Panc1 (cell line): ENCODE measurements at regions not wholly inside any gene's neighbourhood (a gene's known extent, or its start where the extent isn't known, plus 50 kb on each side); places are given as distances from the start of the nearest gene placed in this dataset.

ENCODE experiments used
- ATAC-seq: fragments of 200-7000 bp; cut with Tn5 transposase; 2 replicates; pipeline ENCODE4 v1.9.1; 2020; ENCODE audit warnings: mild to moderate bottlenecking, moderate library complexity
- BruUV-seq: library from RNA; stranded (reverse); fragments of 400-500 nt; replicated peaks from 2 replicates; lab custom pipeline; 2021; lab: Mats Ljungman, UMichigan
- CTCF ChIA-PET: fragments of 300-600 bp; sonication (Branson Sonifier 250); formaldehyde crosslinking; loops from one replicate; lab custom pipeline; 2022; ENCODE audit warnings: antibody characterized with exemption; lab: Charles Lee
- POLR2A ChIA-PET: fragments of 300-600 bp; sonication (Branson Sonifier 250); formaldehyde crosslinking; loops from one replicate; lab custom pipeline; 2022; ENCODE audit warnings: antibody characterized with exemption; lab: Charles Lee
- DNase-seq: peaks from one replicate; pipeline ENCODE4 v3.0.0-alpha.2; 2010; ENCODE audit warnings: low read depth, low spot score
- H3K27ac ChIP-seq: 2 replicates; pipeline ENCODE4 v1.5.1; 2011; ENCODE audit warnings: mild to moderate bottlenecking, low read length, inconsistent platforms
- H3K27me3 ChIP-seq: fragments of 200-500 bp; sonication (Bioruptor generic); 2 replicates; pipeline ENCODE4 v1.6.0; 2014; ENCODE audit warnings: low read length, inconsistent platforms; ENCODE audit not compliant: control insufficient read depth, insufficient read depth
- H3K36me3 ChIP-seq: fragments of 200-500 bp; sonication (Bioruptor generic); 2 replicates; pipeline ENCODE4 v1.5.1; 2014; ENCODE audit warnings: inconsistent platforms, mild to moderate bottlenecking, low read length, moderate library complexity; ENCODE audit not compliant: control insufficient read depth, insufficient read depth
- H3K4me1 ChIP-seq: 2 replicates; pipeline ENCODE4 v1.5.1; 2011; ENCODE audit warnings: inconsistent platforms, mild to moderate bottlenecking, low read length, moderate library complexity; ENCODE audit not compliant: control insufficient read depth, insufficient read depth
- H3K4me3 ChIP-seq, 2 experiments: 2 replicates each; pipeline ENCODE4 v1.5.1; 2011 to 2012; ENCODE audit warnings: low read depth in 2 of 2, low read length in 2 of 2, mild to moderate bottlenecking in 2 of 2, inconsistent platforms in 1 of 2, moderate library complexity in 1 of 2
- H3K9me3 ChIP-seq: fragments of 200-500 bp; sonication (Bioruptor generic); 2 replicates; pipeline ENCODE4 v1.5.1; 2014; ENCODE audit warnings: low read depth, mild to moderate bottlenecking, inconsistent platforms, low read length, moderate library complexity; ENCODE audit not compliant: control insufficient read depth, insufficient read depth
- POLR2AphosphoS5 ChIP-seq: IDR thresholded peaks from 2 replicates; pipeline ENCODE4 v1.6.1; 2012; ENCODE audit warnings: mild to moderate bottlenecking, low read depth, low read length, moderate library complexity
- SIN3A ChIP-seq: IDR thresholded peaks from 2 replicates; pipeline ENCODE4 v1.6.1; 2012; ENCODE audit warnings: low read depth, mild to moderate bottlenecking, low read length, moderate library complexity, borderline replicate concordance; ENCODE audit not compliant: insufficient read depth
- TCF7L2 ChIP-seq: IDR thresholded peaks from 2 replicates; pipeline ENCODE4 v1.6.1; 2011; ENCODE audit warnings: mild to moderate bottlenecking, low read depth, low read length, inconsistent platforms
- in situ Hi-C: cut with HindIII; loops from 2 replicates; pipeline ENCODE4 v1.10.0; 2016; ENCODE audit warnings: low sequenced_read_pairs, low pct_unique_long_range_greater_than_20kb
- intact Hi-C: fragments of 100-400 bp; cut with micrococcal nuclease; formaldehyde crosslinking; loops from one replicate; pipeline ENCODE4 v1.10.0; 2022; ENCODE audit not compliant: unreplicated experiment
- TF ChIP-seq, protein P1 (sequence below): fragments of 450-650 bp; IDR thresholded peaks from 2 replicates; pipeline ENCODE4 v1.5.1; 2017; ENCODE audit warnings: mild to moderate bottlenecking
- TF ChIP-seq, protein P2 (sequence below), 2 experiments: IDR thresholded peaks; 2 replicates each; pipeline ENCODE4 v1.6.1; 2011 to 2012; ENCODE audit warnings: low read depth in 2 of 2, control low read depth in 1 of 2, low read length in 1 of 2, mild to moderate bottlenecking in 1 of 2, moderate library complexity in 1 of 2; ENCODE audit not compliant: insufficient read depth in 1 of 2

- Histone ChIP-seq H3K27ac (no peak overlapping the region), H3K36me3 (no peaks in the 10 kb centered on the region), H3K4me1 (no peaks in the 10 kb centered on the region), H3K4me3 (no peak overlapping the region), H3K9me3 (no peaks in the 10 kb centered on the region), H3K27me3 (peaks cover 18% of the 10 kb centered on the region; the same call in 1 of the 2 replicates)
- intact Hi-C loops (no loop called here), in situ Hi-C loops (no loop called here)
- CTCF ChIA-PET: no interaction called here
- TF ChIP-seq, protein P1, sequence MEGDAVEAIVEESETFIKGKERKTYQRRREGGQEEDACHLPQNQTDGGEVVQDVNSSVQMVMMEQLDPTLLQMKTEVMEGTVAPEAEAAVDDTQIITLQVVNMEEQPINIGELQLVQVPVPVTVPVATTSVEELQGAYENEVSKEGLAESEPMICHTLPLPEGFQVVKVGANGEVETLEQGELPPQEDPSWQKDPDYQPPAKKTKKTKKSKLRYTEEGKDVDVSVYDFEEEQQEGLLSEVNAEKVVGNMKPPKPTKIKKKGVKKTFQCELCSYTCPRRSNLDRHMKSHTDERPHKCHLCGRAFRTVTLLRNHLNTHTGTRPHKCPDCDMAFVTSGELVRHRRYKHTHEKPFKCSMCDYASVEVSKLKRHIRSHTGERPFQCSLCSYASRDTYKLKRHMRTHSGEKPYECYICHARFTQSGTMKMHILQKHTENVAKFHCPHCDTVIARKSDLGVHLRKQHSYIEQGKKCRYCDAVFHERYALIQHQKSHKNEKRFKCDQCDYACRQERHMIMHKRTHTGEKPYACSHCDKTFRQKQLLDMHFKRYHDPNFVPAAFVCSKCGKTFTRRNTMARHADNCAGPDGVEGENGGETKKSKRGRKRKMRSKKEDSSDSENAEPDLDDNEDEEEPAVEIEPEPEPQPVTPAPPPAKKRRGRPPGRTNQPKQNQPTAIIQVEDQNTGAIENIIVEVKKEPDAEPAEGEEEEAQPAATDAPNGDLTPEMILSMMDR: no peak
- TF ChIP-seq SIN3A: no peak
- TF ChIP-seq TCF7L2: no peak
- TF ChIP-seq POLR2AphosphoS5: no peak
- TF ChIP-seq, protein P2, sequence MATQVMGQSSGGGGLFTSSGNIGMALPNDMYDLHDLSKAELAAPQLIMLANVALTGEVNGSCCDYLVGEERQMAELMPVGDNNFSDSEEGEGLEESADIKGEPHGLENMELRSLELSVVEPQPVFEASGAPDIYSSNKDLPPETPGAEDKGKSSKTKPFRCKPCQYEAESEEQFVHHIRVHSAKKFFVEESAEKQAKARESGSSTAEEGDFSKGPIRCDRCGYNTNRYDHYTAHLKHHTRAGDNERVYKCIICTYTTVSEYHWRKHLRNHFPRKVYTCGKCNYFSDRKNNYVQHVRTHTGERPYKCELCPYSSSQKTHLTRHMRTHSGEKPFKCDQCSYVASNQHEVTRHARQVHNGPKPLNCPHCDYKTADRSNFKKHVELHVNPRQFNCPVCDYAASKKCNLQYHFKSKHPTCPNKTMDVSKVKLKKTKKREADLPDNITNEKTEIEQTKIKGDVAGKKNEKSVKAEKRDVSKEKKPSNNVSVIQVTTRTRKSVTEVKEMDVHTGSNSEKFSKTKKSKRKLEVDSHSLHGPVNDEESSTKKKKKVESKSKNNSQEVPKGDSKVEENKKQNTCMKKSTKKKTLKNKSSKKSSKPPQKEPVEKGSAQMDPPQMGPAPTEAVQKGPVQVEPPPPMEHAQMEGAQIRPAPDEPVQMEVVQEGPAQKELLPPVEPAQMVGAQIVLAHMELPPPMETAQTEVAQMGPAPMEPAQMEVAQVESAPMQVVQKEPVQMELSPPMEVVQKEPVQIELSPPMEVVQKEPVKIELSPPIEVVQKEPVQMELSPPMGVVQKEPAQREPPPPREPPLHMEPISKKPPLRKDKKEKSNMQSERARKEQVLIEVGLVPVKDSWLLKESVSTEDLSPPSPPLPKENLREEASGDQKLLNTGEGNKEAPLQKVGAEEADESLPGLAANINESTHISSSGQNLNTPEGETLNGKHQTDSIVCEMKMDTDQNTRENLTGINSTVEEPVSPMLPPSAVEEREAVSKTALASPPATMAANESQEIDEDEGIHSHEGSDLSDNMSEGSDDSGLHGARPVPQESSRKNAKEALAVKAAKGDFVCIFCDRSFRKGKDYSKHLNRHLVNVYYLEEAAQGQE (IDR thresholded peaks at IDR 0.05; ENCODE audit: insufficient read depth in 1 of 2, low read depth in 2 of 2, low read length in 1 of 2): no peak
- DNase-seq (no peak), ATAC-seq (no peak)
- POLR2A ChIA-PET: interaction anchor here (0.6 kb wide), 1 partner anchor 7 kb away, joined by 3 read pairs; no protein-coding TSS in a partner anchor
- no TSS peak for BruUV-seq
Observed at GRCh38 chr18:78421392-78421791, 558.2 kb upstream of the SALL3 start.

GRCh38 chr18:78422336-78422735, 557.3 kb upstream of the SALL3 start:
- TF ChIP-seq TCF7L2 (no peak), SIN3A (no peak), POLR2AphosphoS5 (no peak)
- TF ChIP-seq, protein P2 (IDR thresholded peaks at IDR 0.05; ENCODE audit: insufficient read depth in 1 of 2, low read depth in 2 of 2, low read length in 1 of 2): no peak
- TF ChIP-seq, protein P1: no peak
- Histone ChIP-seq H3K9me3 (no peaks in the 10 kb centered on the region), H3K27ac (no peak overlapping the region), H3K4me1 (no peaks in the 10 kb centered on the region), H3K27me3 (peaks cover 18% of the 10 kb centered on the region; the same call in 1 of the 2 replicates), H3K36me3 (no peaks in the 10 kb centered on the region), H3K4me3 (no peak overlapping the region)
- ATAC-seq (no peak), DNase-seq (no peak)
- ChIA-PET CTCF (no interaction called here), POLR2A (no interaction called here)
- intact Hi-C loops (no loop called here), in situ Hi-C loops (no loop called here)
- no TSS peak for BruUV-seq
